HG02571 (cell line): ENCODE measurements at regions not wholly inside any gene's neighbourhood (a gene's known extent, or its start where the extent isn't known, plus 50 kb on each side); places are given as distances from the start of the nearest gene placed in this dataset.

Experiments used
- ATAC-seq: cut with Tn5 transposase; IDR thresholded peaks from one replicate; pipeline ENCODE4 v1.9.1; 2021; ENCODE audit warnings: mild to moderate bottlenecking, moderate library complexity; ENCODE audit not compliant: unreplicated experiment

GRCh38 chr16:79303959-79304387 is 296.6 kb downstream of the MAF start:
- no peak for ATAC-seq

GRCh38 chr16:79303206-79303605 is 297.3 kb downstream of the MAF start:
- no peak for ATAC-seq

DNA sequence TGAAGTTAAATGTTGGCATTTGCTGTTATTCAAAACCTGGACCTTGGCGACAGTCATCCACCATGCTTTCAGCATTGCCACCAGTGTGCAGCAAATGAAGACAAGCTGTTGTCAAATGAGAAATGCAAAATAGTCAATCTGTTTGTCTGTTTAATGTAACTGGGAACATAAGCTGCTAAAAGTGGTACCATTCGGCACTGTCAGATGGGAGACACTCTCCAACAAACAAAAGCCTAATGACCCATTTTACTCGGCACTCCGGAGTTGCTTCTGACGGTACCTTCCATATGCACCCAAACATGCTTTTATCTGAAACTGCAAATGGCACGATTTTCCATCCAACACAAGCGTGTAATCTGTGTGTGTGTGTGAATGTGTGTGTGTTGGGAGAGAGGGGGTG is 297.8 kb downstream of the MAF start:
- ATAC-seq = no peak

GRCh38 chr16:79301051-79301450 is 299.5 kb downstream of the MAF start:
- no peak for ATAC-seq

GRCh38 chr16:79298894-79299799 is 301.4 kb downstream of the MAF start:
- ATAC-seq = no peak

- no peak for ATAC-seq
Measured at GRCh38 chr16:79298476-79298875, 302.1 kb downstream of the MAF start.

DNA sequence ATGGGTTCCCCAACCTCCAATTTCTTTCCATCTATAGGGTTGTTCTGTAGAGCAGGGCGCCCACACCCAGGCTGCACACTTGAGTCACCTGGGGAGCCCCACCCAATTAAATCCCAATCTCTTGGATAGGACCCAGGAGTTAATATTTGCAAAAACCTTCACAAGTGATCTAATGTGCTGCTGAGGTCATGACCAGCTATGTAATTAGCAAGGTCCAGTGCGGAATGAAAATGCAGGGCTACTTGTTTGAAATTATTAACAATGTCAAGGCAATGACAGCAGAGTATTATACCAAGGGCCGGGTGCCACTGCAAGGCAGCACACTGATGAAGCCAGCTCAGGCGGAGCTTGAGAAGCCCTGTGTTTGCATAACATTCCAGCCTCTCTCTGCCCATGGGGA is 302.7 kb downstream of the MAF start:
- ATAC-seq = no peak

DNA sequence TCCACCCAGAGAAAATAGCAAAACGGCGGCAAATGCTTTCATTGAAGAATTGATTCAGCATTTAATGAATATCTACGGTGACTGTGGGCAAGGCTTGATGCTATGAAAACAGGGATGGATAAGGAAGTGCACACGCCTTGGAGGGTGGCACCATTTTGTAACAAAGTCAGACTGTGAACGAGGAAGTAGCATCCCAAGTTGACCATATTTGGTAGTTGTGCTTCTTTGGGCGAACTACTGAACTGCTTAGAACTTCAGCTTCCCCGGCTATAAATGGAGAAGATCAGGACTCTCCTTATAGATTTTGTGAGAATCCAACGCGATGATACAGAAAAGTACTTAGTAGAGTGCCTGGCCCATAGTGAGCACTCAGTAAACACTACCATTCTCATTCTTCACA is 303.2 kb downstream of the MAF start:
- ATAC-seq = no peak

DNA sequence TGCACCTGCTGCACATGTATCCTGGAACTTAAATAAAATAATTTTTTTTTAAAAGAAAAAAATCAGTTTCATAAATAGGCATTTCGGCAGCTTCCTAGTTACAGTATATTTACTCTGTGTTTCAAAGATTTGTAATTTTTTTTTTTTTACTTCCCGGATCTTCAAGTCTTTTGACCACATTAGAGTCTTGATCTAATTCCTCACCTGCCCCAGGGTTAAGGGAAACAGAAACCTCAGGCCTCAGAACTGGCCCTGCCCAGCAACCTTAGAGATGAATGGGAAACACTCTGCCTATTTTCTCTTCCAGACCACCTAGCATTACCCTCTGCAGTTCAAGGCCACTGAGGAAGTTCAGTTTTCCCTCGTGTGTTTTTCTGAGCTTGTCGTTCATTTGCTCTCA is 304.0 kb downstream of the MAF start:
- no peak for ATAC-seq

- ATAC-seq = no peak
Measured at GRCh38 chr16:79295746-79296145, 304.8 kb downstream of the MAF start.

GRCh38 chr16:79295162-79295561 is 305.4 kb downstream of the MAF start:
- ATAC-seq = no peak

GRCh38 chr16:79294568-79294967 is 306.0 kb downstream of the MAF start:
- ATAC-seq = no peak

- ATAC-seq = no peak
Measured at GRCh38 chr16:79293836-79294460, 306.6 kb downstream of the MAF start.

GRCh38 chr16:79288066-79288465 is 312.5 kb downstream of the MAF start:
- no peak for ATAC-seq

DNA sequence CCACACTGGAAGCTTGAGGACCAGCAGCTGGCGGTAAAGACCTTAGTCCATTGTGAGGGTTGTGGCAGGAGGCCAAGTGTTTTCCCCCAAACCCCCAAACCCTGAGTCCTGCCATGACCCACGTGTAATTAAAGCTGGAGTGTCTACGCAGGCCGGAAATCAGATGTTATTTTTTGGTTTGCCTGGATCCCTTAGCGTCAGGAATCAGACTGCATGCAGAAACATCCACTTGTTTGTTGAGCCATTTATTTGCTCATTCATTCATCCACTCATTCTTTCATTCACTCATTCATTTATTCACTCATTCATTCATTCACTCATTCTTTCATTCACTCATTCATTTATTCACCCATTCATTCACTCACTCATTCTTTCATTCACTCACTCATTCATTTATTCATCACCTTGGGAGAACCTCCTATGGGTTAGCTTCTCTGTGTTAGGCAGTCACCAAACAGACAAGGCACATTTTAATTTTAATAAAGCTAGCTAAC is 313.1 kb downstream of the MAF start:
- no peak for ATAC-seq

- peak; percentile 88 for ATAC-seq
Measured at GRCh38 chr16:79286646-79287423, 313.7 kb downstream of the MAF start.

DNA sequence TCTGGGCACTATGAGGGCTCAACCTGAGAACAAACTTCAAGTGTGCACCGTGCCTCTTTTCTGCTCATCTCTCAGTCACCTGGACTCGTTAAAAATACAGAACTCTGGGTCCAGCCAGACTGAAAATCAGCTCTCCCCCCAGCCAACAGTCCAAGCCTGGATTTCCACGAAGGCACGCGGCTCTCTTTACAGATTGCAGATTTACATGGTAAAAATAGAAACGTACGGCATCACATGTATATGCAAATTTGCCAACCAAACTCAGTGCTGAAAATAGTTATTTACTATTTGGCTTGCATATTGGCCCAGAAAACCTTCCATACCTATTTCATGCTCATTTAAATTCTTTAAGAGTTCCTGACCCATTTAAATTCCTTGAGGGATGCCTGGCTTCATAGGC is 315.8 kb downstream of the MAF start:
- no peak for ATAC-seq

GRCh38 chr16:79283578-79283977 is 317.0 kb downstream of the MAF start:
- no peak for ATAC-seq

GRCh38 chr16:79282806-79283205 is 317.7 kb downstream of the MAF start:
- ATAC-seq = no peak

DNA sequence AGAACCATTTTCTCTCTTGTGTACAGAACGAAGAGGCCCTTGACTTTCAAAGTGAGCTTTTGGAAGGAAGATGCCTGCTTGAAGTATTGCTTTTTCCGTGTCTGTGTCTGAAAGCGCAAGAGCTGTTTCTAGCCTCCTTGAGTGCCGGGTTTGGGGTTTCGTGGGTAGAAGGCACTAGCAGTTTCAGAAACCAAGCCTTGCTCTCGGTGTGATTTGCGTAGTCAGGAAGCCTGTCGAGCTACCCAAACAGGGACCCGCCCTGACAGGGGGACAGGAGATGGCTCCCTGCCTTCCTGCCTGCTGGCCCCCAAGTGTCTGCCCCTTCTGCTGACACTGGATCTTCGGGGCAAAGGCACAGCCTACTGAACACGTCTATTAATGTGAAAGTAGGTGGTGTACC is 322.0 kb downstream of the MAF start:
- ATAC-seq = no peak

DNA sequence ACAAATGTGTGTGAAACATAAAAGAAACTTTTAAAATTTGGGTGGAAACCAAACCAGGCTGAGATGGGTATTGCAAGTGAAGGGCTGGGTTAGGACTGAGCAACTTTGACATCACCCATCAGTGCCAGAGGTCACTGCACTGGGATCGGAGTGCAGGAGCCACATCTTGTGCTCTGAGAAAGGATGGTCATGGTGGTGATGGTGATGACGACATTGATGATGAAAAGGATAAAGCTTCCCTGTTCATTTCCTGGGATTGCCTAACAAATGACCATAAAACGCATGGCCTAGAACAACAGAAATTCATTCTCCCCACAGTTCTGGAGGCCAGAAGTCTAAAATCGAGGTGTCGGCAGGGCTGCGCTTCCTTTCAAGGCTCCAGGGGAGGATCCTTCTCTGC is 324.0 kb downstream of the MAF start:
- ATAC-seq = no peak
